CD14-positive monocyte (primary cell): ENCODE measurements at regions not wholly inside any gene's neighbourhood (a gene's known extent, or its start where the extent isn't known, plus 50 kb on each side); places are given as distances from the start of the nearest gene placed in this dataset.

Source experiments
- DNase-seq, 3 donors: peaks; one replicate each; pipeline ENCODE4 v3.0.0-alpha.2; 2011 to 2022
- H2AFZ ChIP-seq: 2 replicates; pipeline ENCODE4 v1.6.0; 2012; ENCODE audit warnings: mild to moderate bottlenecking, low read depth, low read length, inconsistent platforms; ENCODE audit not compliant: insufficient read depth, poor library complexity, severe bottlenecking
- H3K27ac ChIP-seq, 2 donors: 1 replicate in 1 of 2; 2 replicates in 1 of 2; pipeline ENCODE4 v1.5.1; 2012 to 2013; ENCODE audit warnings: low read length in 2 of 2, control low read depth in 1 of 2, inconsistent platforms in 1 of 2, low read depth in 1 of 2, mild to moderate bottlenecking in 1 of 2
- H3K27me3 ChIP-seq, 2 donors: one replicate each; pipeline versions ENCODE4 v1.6.0 to v1.6.1; 2011 to 2013; ENCODE audit warnings: low read length in 2 of 2; ENCODE audit not compliant: control insufficient read depth in 2 of 2, insufficient read depth in 2 of 2
- H3K36me3 ChIP-seq, 2 donors: replicated peaks in 1 of 2; 1 replicate in 1 of 2; 2 replicates in 1 of 2; pipeline versions ENCODE4 v1.5.1 to v1.6.1; 2012 to 2013; ENCODE audit warnings: low read length in 2 of 2, control low read depth in 1 of 2, inconsistent platforms in 1 of 2, mild to moderate bottlenecking in 1 of 2; ENCODE audit not compliant: insufficient read depth in 2 of 2, control insufficient read depth in 1 of 2
- H3K4me1 ChIP-seq, 2 donors: 1 replicate in 1 of 2; 2 replicates in 1 of 2; pipeline versions ENCODE4 v1.5.1 to v1.6.1; 2012 to 2013; ENCODE audit warnings: low read length in 2 of 2, control low read depth in 1 of 2, inconsistent platforms in 1 of 2, mild to moderate bottlenecking in 1 of 2, moderate library complexity in 1 of 2; ENCODE audit not compliant: insufficient read depth in 2 of 2, control insufficient read depth in 1 of 2
- H3K4me2 ChIP-seq: replicated peaks from 2 replicates; pipeline ENCODE3; 2012; ENCODE audit warnings: low read length, moderate library complexity, mild to moderate bottlenecking; ENCODE audit not compliant: poor library complexity, severe bottlenecking; ENCODE audit errors: extremely low read depth
- H3K4me3 ChIP-seq, 3 experiments: fragments of 200-600 bp in 1 of 3; sonication (generic) in 1 of 3; replicated peaks in 1 of 3; 1 replicate in 2 of 3; 2 replicates in 1 of 3; pipeline ENCODE4 v1.5.1; 2011 to 2013; ENCODE audit warnings: low read length in 3 of 3, mild to moderate bottlenecking in 3 of 3, control low read depth in 2 of 3, low read depth in 2 of 3, inconsistent platforms in 1 of 3, moderate library complexity in 1 of 3
- H3K79me2 ChIP-seq: 2 replicates; pipeline ENCODE4 v1.6.0; 2012; ENCODE audit warnings: mild to moderate bottlenecking, control low read depth, inconsistent platforms, low read length, moderate library complexity; ENCODE audit not compliant: insufficient read depth
- H3K9ac ChIP-seq: 2 replicates; pipeline ENCODE4 v1.6.0; 2017; ENCODE audit warnings: low read length, mild to moderate bottlenecking; ENCODE audit not compliant: insufficient read depth, poor library complexity, severe bottlenecking
- H3K9me3 ChIP-seq, 2 donors: replicated peaks in 1 of 2; 1 replicate in 1 of 2; 2 replicates in 1 of 2; pipeline versions ENCODE4 v1.5.1 to v1.6.1; 2012 to 2013; ENCODE audit warnings: low read length in 2 of 2, control low read depth in 1 of 2; ENCODE audit not compliant: control insufficient read depth in 1 of 2, insufficient read depth in 1 of 2
- H4K20me1 ChIP-seq: 2 replicates; pipeline ENCODE4 v1.6.0; 2012; ENCODE audit warnings: mild to moderate bottlenecking, low read length, control low read depth, moderate library complexity; ENCODE audit not compliant: insufficient read depth
- H3K27ac Mint-ChIP-seq, 7 donors: one replicate each; pipeline ENCODE4 v1.8.0; 2020; ENCODE audit warnings: mild to moderate bottlenecking in 7 of 7, mixed read lengths in 7 of 7, moderate library complexity in 6 of 7, inconsistent platforms in 2 of 7
- H3K27me3 Mint-ChIP-seq, 3 donors: one replicate each; pipeline ENCODE4 v1.8.0; 2021 to 2022; ENCODE audit warnings: low read depth in 3 of 3, mild to moderate bottlenecking in 3 of 3, mixed read lengths in 3 of 3, moderate library complexity in 3 of 3, inconsistent platforms in 1 of 3
- H3K36me3 Mint-ChIP-seq, 2 donors: one replicate each; pipeline ENCODE4 v1.8.0; 2020; ENCODE audit warnings: mixed read lengths in 2 of 2, inconsistent platforms in 1 of 2, mild to moderate bottlenecking in 1 of 2
- H3K4me1 Mint-ChIP-seq: one replicate; pipeline ENCODE4 v1.8.0; 2020; ENCODE audit warnings: mild to moderate bottlenecking, mixed read lengths
- H3K4me3 Mint-ChIP-seq, 2 donors: one replicate each; pipeline ENCODE4 v1.8.0; 2020; ENCODE audit warnings: mild to moderate bottlenecking in 2 of 2, mixed read lengths in 2 of 2, moderate library complexity in 1 of 2
- H3K9me3 Mint-ChIP-seq, 7 donors: one replicate each; pipeline ENCODE4 v1.8.0; 2020 to 2022; ENCODE audit warnings: mixed read lengths in 7 of 7, mild to moderate bottlenecking in 6 of 7, moderate library complexity in 6 of 7, inconsistent platforms in 2 of 7
- CTCF ChIP-seq: fragments of 200-600 bp; IDR thresholded peaks from one replicate; pipeline ENCODE4 v1.8.0; 2022; ENCODE audit warnings: antibody characterized with exemption, mild to moderate bottlenecking
- WGBS: methylation state at CpG from one replicate; pipeline ENCODE4 v1.1.5; 2013; ENCODE audit warnings: missing lambda C conversion rate; ENCODE audit not compliant: insufficient coverage; 5-methylcytosine and 5-hydroxymethylcytosine counted together
- intact Hi-C, 2 donors: fragments of 100-400 bp; cut with micrococcal nuclease; formaldehyde crosslinking; loops; one replicate each; pipeline versions ENCODE4 v1.15.0 to v1.15.1; 2023

GRCh38 chr17:73826872-73827228 lies 182.6 kb upstream of the SDK2 start:
- Histone ChIP-seq H3K27me3 (no peaks in the 10 kb centered on the region), H4K20me1 (no peaks in the 10 kb centered on the region), H3K79me2 (no peaks in the 10 kb centered on the region), H3K36me3 (no peaks in the 10 kb centered on the region), H3K4me2 (no peak overlapping the region), H3K27ac (no peak overlapping the region), H3K4me1 (peaks cover 8 to 9% of the 10 kb centered on the region in 2 donors), H2AFZ (no peak overlapping the region), H3K9me3 (no peaks in the 10 kb centered on the region), H3K4me3 (no peak overlapping the region), H3K9ac (no peak overlapping the region)
- intact Hi-C loops = no loop called here
- peaks cover 22% of the 10 kb centered on the region for H3K4me1 Mint-ChIP-seq
- peaks cover 0 to 14% (median 8%) of the 10 kb centered on the region in 3 donors for H3K27me3 Mint-ChIP-seq
- no peak for TF ChIP-seq CTCF
- H3K4me3 Mint-ChIP-seq = no peak overlapping the region
- H3K27ac Mint-ChIP-seq = peak overlapping the region in 2 of 7 donors; percentile 6 to 46
- DNase-seq = no peak
- no CpG with 5 or more reads among the region's 2 CpGs for WGBS
- peaks cover 0 to 2% (median 0%) of the 10 kb centered on the region in 7 donors for H3K9me3 Mint-ChIP-seq
- no peaks in the 10 kb centered on the region for H3K36me3 Mint-ChIP-seq

- intact Hi-C loops = no loop called here
- H3K4me1 Mint-ChIP-seq = peaks cover 22% of the 10 kb centered on the region
- Histone ChIP-seq H4K20me1 (no peaks in the 10 kb centered on the region), H3K9me3 (no peaks in the 10 kb centered on the region), H3K27ac (peak overlapping the region in 1 of 2 donors; percentile 26), H3K27me3 (no peaks in the 10 kb centered on the region), H3K4me2 (no peak overlapping the region), H3K4me3 (no peak overlapping the region), H2AFZ (peak overlapping the region; percentile 26), H3K36me3 (no peaks in the 10 kb centered on the region), H3K9ac (no peak overlapping the region), H3K79me2 (no peaks in the 10 kb centered on the region), H3K4me1 (peaks cover 8 to 9% of the 10 kb centered on the region in 2 donors)
- 58% methylated on average over 15 of the region's 19 CpGs for WGBS
- peak overlapping the region in 6 of 7 donors; percentile 22 to 79 (median 60) for H3K27ac Mint-ChIP-seq
- no peaks in the 10 kb centered on the region for H3K36me3 Mint-ChIP-seq
- peaks cover 0 to 14% (median 3%) of the 10 kb centered on the region in 3 donors for H3K27me3 Mint-ChIP-seq
- peak in 1 of 3 donors; percentile 5 for DNase-seq
- no peak for TF ChIP-seq CTCF
- peaks cover 0 to 2% (median 0%) of the 10 kb centered on the region in 7 donors for H3K9me3 Mint-ChIP-seq
- peak overlapping the region in 1 of 2 donors; percentile 86 for H3K4me3 Mint-ChIP-seq
Measured at GRCh38 chr17:73827627-73828291, 183.5 kb upstream of the SDK2 start.
